ENCODE measurements at regions not wholly inside any gene's neighbourhood (a gene's known extent, or its start where the extent isn't known, plus 50 kb on each side); places are given as distances from the start of the nearest gene placed in this dataset.

GRCh38 chr7:4436936-4437335, 245.2 kb upstream of the FOXK1 start:
- no peak overlapping the region for H3K4me3 ChIP-seq
- H3K4me1 ChIP-seq: no peaks in the 10 kb centered on the region
- H3K9me3 ChIP-seq: no peaks in the 10 kb centered on the region
- H3K27me3 ChIP-seq (ENCODE audit: low read depth): peaks cover 3% of the 10 kb centered on the region
- no peak for ATAC-seq
- intact Hi-C loops (cut with DNase I): no loop called here
- no peak overlapping the region for H3K27ac ChIP-seq
- H3K36me3 ChIP-seq: no peaks in the 10 kb centered on the region
- no peak for DNase-seq
- TF ChIP-seq, protein P1, sequence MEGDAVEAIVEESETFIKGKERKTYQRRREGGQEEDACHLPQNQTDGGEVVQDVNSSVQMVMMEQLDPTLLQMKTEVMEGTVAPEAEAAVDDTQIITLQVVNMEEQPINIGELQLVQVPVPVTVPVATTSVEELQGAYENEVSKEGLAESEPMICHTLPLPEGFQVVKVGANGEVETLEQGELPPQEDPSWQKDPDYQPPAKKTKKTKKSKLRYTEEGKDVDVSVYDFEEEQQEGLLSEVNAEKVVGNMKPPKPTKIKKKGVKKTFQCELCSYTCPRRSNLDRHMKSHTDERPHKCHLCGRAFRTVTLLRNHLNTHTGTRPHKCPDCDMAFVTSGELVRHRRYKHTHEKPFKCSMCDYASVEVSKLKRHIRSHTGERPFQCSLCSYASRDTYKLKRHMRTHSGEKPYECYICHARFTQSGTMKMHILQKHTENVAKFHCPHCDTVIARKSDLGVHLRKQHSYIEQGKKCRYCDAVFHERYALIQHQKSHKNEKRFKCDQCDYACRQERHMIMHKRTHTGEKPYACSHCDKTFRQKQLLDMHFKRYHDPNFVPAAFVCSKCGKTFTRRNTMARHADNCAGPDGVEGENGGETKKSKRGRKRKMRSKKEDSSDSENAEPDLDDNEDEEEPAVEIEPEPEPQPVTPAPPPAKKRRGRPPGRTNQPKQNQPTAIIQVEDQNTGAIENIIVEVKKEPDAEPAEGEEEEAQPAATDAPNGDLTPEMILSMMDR (IDR thresholded peaks at IDR 0.05): no peak

DNA sequence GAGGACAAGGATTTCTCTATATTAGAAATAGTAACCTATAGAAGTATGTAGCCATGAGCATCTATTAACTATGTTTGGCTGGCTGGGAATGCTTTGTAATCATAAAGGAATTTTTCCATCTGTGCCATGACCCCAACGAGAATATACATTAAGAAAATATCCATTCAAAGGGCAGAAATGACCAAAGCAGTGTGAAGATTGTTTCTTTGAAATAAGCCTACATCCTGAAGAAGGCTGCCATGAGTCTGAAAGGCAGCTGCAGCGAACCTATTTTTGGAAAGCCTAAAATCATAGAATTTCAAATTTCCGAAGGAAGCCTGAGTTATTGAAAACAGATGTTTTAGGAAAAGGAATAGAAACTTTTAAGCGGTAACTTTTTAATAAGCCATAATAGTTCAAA, 244.2 kb upstream of the FOXK1 start:
- DNase-seq (no peak), ATAC-seq (no peak)
- TF ChIP-seq, protein P1 (IDR thresholded peaks at IDR 0.05): no peak
- no peaks in the 10 kb centered on the region for H3K36me3 ChIP-seq
- H3K9me3 ChIP-seq: no peaks in the 10 kb centered on the region
- H3K27me3 ChIP-seq (ENCODE audit: low read depth): peaks cover 3% of the 10 kb centered on the region
- intact Hi-C loops (cut with DNase I): no loop called here
- H3K4me3 ChIP-seq: no peak overlapping the region
- no peak overlapping the region for H3K27ac ChIP-seq
- no peaks in the 10 kb centered on the region for H3K4me1 ChIP-seq

- no peaks in the 10 kb centered on the region for H3K36me3 ChIP-seq
- DNase-seq (no peak), ATAC-seq (no peak)
- no peak overlapping the region for H3K4me3 ChIP-seq
- peaks cover 3% of the 10 kb centered on the region for H3K27me3 ChIP-seq (ENCODE audit: low read depth)
- TF ChIP-seq, protein P1 (IDR thresholded peaks at IDR 0.05): no peak
- intact Hi-C loops (cut with DNase I): no loop called here
- H3K4me1 ChIP-seq: no peaks in the 10 kb centered on the region
- H3K27ac ChIP-seq: no peak overlapping the region
- no peaks in the 10 kb centered on the region for H3K9me3 ChIP-seq
Measured at GRCh38 chr7:4438723-4439245, 243.3 kb upstream of the FOXK1 start.

DNA sequence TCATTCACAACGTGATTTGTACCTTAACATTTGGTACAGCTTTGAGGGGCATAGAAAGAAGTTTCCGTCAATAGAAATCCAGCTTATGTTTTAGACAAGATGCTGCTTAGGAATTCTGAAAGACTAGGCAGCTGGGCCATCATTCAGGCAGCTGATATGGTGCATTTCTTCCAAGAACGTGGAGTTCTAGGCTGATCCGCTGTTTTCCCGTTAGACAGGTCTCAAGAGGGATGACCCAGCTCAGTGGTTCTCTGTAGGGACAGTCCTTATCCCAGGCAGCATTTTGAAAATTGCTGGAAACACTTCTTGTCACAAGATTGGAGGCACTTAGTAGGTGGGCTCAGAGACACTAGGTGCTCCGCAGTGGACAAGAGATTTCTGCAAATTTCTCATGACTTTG, 242.7 kb upstream of the FOXK1 start:
- Histone ChIP-seq H3K4me3 (no peak overlapping the region), H3K9me3 (no peaks in the 10 kb centered on the region), H3K27ac (no peak overlapping the region), H3K27me3 (ENCODE audit: low read depth) (peaks cover 3% of the 10 kb centered on the region), H3K4me1 (no peaks in the 10 kb centered on the region), H3K36me3 (no peaks in the 10 kb centered on the region)
- ATAC-seq: no peak
- intact Hi-C loops (cut with DNase I): no loop called here
- no peak for DNase-seq
- TF ChIP-seq, protein P1 (IDR thresholded peaks at IDR 0.05): no peak

DNA sequence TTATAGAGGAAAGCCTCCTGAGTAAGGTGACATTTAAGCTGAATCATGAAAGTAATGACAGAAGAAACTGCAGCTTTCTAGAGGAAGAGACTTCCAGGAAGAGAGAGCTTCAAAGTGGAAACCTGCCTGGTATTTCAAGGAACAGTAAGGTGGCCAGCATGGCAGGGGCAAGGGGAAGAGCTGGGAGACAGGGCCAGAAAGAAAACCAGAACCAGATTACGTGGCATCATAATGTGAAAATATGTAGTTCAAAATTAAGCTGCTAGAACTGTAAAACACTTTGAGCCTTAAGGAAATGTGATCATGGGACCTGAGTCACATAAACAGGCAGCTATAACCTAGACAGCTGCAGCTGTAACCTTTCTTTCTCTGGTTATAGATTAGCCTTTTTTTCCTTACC, 238.0 kb upstream of the FOXK1 start:
- TF ChIP-seq, protein P1 (IDR thresholded peaks at IDR 0.05): no peak
- Histone ChIP-seq H3K9me3 (no peaks in the 10 kb centered on the region), H3K27me3 (ENCODE audit: low read depth) (no peaks in the 10 kb centered on the region), H3K27ac (no peak overlapping the region), H3K4me3 (no peak overlapping the region), H3K4me1 (no peaks in the 10 kb centered on the region), H3K36me3 (no peaks in the 10 kb centered on the region)
- ATAC-seq (no peak), DNase-seq (no peak)
- intact Hi-C loops (cut with DNase I): no loop called here

DNA sequence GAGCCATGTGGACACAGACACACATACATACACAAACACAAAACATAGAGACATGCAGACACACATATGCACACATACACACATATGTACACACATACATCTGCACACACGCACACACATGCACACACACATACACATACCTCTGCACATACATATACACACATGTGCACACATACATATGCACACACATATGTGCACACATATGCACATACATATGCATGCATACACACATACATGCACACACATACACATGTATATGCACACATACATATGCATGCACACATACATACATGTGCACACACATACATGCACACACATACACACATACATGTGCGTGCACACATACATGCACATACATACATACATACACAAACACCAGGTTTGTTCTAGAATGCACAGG, 236.3 kb upstream of the FOXK1 start:
- no peak overlapping the region for H3K27ac ChIP-seq
- no peaks in the 10 kb centered on the region for H3K4me1 ChIP-seq
- no peak for ATAC-seq
- H3K36me3 ChIP-seq: no peaks in the 10 kb centered on the region
- TF ChIP-seq, protein P1 (IDR thresholded peaks at IDR 0.05): no peak
- no peaks in the 10 kb centered on the region for H3K9me3 ChIP-seq
- no peak overlapping the region for H3K4me3 ChIP-seq
- intact Hi-C loops (cut with DNase I): no loop called here
- no peaks in the 10 kb centered on the region for H3K27me3 ChIP-seq (ENCODE audit: low read depth)
- DNase-seq: no peak
